ENCODE measurements at regions not wholly inside any gene's neighbourhood (a gene's known extent, or its start where the extent isn't known, plus 50 kb on each side); places are given as distances from the start of the nearest gene placed in this dataset.

GRCh38 chr1:218925777-218926176, 247.9 kb upstream of the LYPLAL1 start:
- intact Hi-C loops (cut with micrococcal nuclease): no loop called here
- no peak overlapping the region for H3K9ac ChIP-seq (ENCODE audit: insufficient read depth in 1 of 2, low read depth in 2 of 2, low read length in 2 of 2)
- no peak overlapping the region for H3K4me2 ChIP-seq (ENCODE audit: insufficient read depth, low read length)
- no peaks in the 10 kb centered on the region for H3K36me3 ChIP-seq (ENCODE audit: control insufficient read depth, insufficient read depth, low read length)
- TF ChIP-seq U2AF1 (optimal IDR thresholded peaks at IDR 0.05; ENCODE audit: low read depth, low read length): no peak
- in situ Hi-C loops (cut with MboI): no loop called here
- H3K4me1 ChIP-seq (replicated peaks in 1 of 2; ENCODE audit: control insufficient read depth in 2 of 2, insufficient read depth in 2 of 2, low read length in 2 of 2): no peaks in the 10 kb centered on the region
- WGBS (ENCODE audit: insufficient coverage, low coverage, missing lambda C conversion rate): 0% methylated on average over 2 of the region's 2 CpGs
- H3K79me2 ChIP-seq (ENCODE audit: control insufficient read depth, insufficient read depth, low read length): no peaks in the 10 kb centered on the region
- CTCF ChIA-PET (ENCODE audit: low intra/inter-chr PET ratio): no interaction called here
- no peak overlapping the region for H2AFZ ChIP-seq (ENCODE audit: low read depth, low read length)
- H3K27ac ChIP-seq (ENCODE audit: extremely low read depth, low read depth, low read length): no peak overlapping the region
- no TSS peak for BruUV-seq (replicated peaks)
- POLR2A ChIA-PET: no interaction called here
- H3K4me3 ChIP-seq: no peak overlapping the region
- H3K9me3 ChIP-seq (replicated peaks; ENCODE audit: control insufficient read depth, insufficient read depth, low read depth, low read length): no peaks in the 10 kb centered on the region
- DNase-seq (ENCODE audit: extremely low read depth in 1 of 4, low spot score in 3 of 4) (no peak), FAIRE-seq (no peak), ATAC-seq (no peak)
- no peaks in the 10 kb centered on the region for H3K27me3 ChIP-seq (ENCODE audit: control insufficient read depth in 2 of 2, insufficient read depth in 2 of 2, low read length in 2 of 2)
- H4K20me1 ChIP-seq (replicated peaks; ENCODE audit: control insufficient read depth, insufficient read depth, low read length): no peaks in the 10 kb centered on the region
- H3K9me1 ChIP-seq (ENCODE audit: control insufficient read depth, insufficient read depth, low read length): no peaks in the 10 kb centered on the region

GRCh38 chr1:218926631-218927030, 247.0 kb upstream of the LYPLAL1 start:
- no TSS peak for BruUV-seq (replicated peaks)
- H3K4me2 ChIP-seq (ENCODE audit: insufficient read depth, low read length): no peak overlapping the region
- no peaks in the 10 kb centered on the region for H3K9me3 ChIP-seq (replicated peaks; ENCODE audit: control insufficient read depth, insufficient read depth, low read depth, low read length)
- intact Hi-C loops (cut with micrococcal nuclease) (no loop called here), in situ Hi-C loops (cut with MboI) (no loop called here)
- no peaks in the 10 kb centered on the region for H3K27me3 ChIP-seq (ENCODE audit: control insufficient read depth in 2 of 2, insufficient read depth in 2 of 2, low read length in 2 of 2)
- H4K20me1 ChIP-seq (replicated peaks; ENCODE audit: control insufficient read depth, insufficient read depth, low read length): no peaks in the 10 kb centered on the region
- DNase-seq (ENCODE audit: extremely low read depth in 1 of 4, low spot score in 3 of 4) (no peak), FAIRE-seq (no peak), ATAC-seq (no peak)
- ChIA-PET CTCF (ENCODE audit: low intra/inter-chr PET ratio) (no interaction called here), POLR2A (no interaction called here)
- H3K4me1 ChIP-seq (replicated peaks in 1 of 2; ENCODE audit: control insufficient read depth in 2 of 2, insufficient read depth in 2 of 2, low read length in 2 of 2): no peaks in the 10 kb centered on the region
- no peak overlapping the region for H2AFZ ChIP-seq (ENCODE audit: low read depth, low read length)
- WGBS (ENCODE audit: insufficient coverage, low coverage, missing lambda C conversion rate): 0% methylated on average over 2 of the region's 2 CpGs
- H3K9me1 ChIP-seq (ENCODE audit: control insufficient read depth, insufficient read depth, low read length): no peaks in the 10 kb centered on the region
- H3K9ac ChIP-seq (ENCODE audit: insufficient read depth in 1 of 2, low read depth in 2 of 2, low read length in 2 of 2): no peak overlapping the region
- no peak overlapping the region for H3K27ac ChIP-seq (ENCODE audit: extremely low read depth, low read depth, low read length)
- no peaks in the 10 kb centered on the region for H3K36me3 ChIP-seq (ENCODE audit: control insufficient read depth, insufficient read depth, low read length)
- H3K79me2 ChIP-seq (ENCODE audit: control insufficient read depth, insufficient read depth, low read length): no peaks in the 10 kb centered on the region
- no peak overlapping the region for H3K4me3 ChIP-seq
- TF ChIP-seq ZNF407 (IDR thresholded peaks at IDR 0.05; ENCODE audit: low read depth) (no peak), RB1 (IDR thresholded peaks at IDR 0.05; ENCODE audit: low read depth) (no peak), CHCHD3 (CRISPR knock-in tag; IDR thresholded peaks at IDR 0.05) (no peak), SLC30A9 (CRISPR knock-in tag; IDR thresholded peaks at IDR 0.05) (no peak), PCBP1 (IDR thresholded peaks at IDR 0.05; ENCODE audit: low read depth, low read length, poor library complexity, severe bottlenecking) (no peak), GTF2E2 (tag; IDR thresholded peaks at IDR 0.05) (no peak), ZNF561 (CRISPR knock-in tag; conservative IDR thresholded peaks at IDR 0.05) (no peak), ZNF551 (CRISPR knock-in tag; IDR thresholded peaks at IDR 0.05) (no peak)
